Neural progenitor cell (in vitro differentiated cells): ENCODE measurements at regions not wholly inside any gene's neighbourhood (a gene's known extent, or its start where the extent isn't known, plus 50 kb on each side); places are given as distances from the start of the nearest gene placed in this dataset.

Source experiments
- CTCF ChIP-seq: fragments of 200-600 bp; sonication (generic); IDR thresholded peaks from 2 replicates; pipeline ENCODE4 v1.5.1; 2017; ENCODE audit warnings: antibody characterized with exemption, mild to moderate bottlenecking
- EZH2 ChIP-seq: fragments of 200-600 bp; sonication (generic); IDR thresholded peaks from 2 replicates; pipeline ENCODE4 v1.6.1; 2017; ENCODE audit warnings: antibody characterized with exemption, mild to moderate bottlenecking, moderate library complexity

GRCh38 chr15:69914040-69914439, 183.7 kb downstream of the TLE3 start:
- TF ChIP-seq CTCF (no peak), EZH2 (no peak)
